Cardiac fibroblast (primary cell): ENCODE measurements at regions not wholly inside any gene's neighbourhood (a gene's known extent, or its start where the extent isn't known, plus 50 kb on each side); places are given as distances from the start of the nearest gene placed in this dataset.
"Not testable (repeated sequence)": the region's sequence is repeated elsewhere in the genome, so short reads cannot be mapped to it uniquely, and the experiment has no call there.

Source experiments
- DNase-seq, 2 donors: peaks; one replicate each; pipeline versions ENCODE4 v3.0.0 to v3.0.0-alpha.2; 2010; ENCODE audit warnings: low read depth in 2 of 2
- H3K4me3 ChIP-seq, 2 donors: replicated peaks in 1 of 2; 1 replicate in 1 of 2; 2 replicates in 1 of 2; pipeline ENCODE4 v1.5.1; 2011; ENCODE audit warnings: low read depth in 2 of 2, low read length in 2 of 2, mild to moderate bottlenecking in 2 of 2, moderate library complexity in 1 of 2
- CTCF ChIP-seq: IDR thresholded peaks from one replicate; pipeline ENCODE4 v1.5.1; 2011; ENCODE audit warnings: low read depth, mild to moderate bottlenecking, low read length, inconsistent platforms

- TF ChIP-seq CTCF: no peak
- no peak overlapping the region for H3K4me3 ChIP-seq
- no peak for DNase-seq
These were observed 1259.6 kb upstream of the TENM4 start for GRCh38 chr11:80700386-80700785.

GRCh38 chr11:80699406-80700177 is 1258.8 kb upstream of the TENM4 start:
- H3K4me3 ChIP-seq: not testable (repeated sequence)

GRCh38 chr11:80698637-80699036 is 1257.8 kb upstream of the TENM4 start:
- DNase-seq: no peak
- no peak for TF ChIP-seq CTCF
- H3K4me3 ChIP-seq: no peak overlapping the region

More at GRCh38 chr11:80699406-80700177, 1258.8 kb upstream of the TENM4 start:
- peak in 1 of 2 donors; percentile 11 for DNase-seq

- TF ChIP-seq CTCF: no peak
- no peak overlapping the region for H3K4me3 ChIP-seq
- no peak for DNase-seq
These were observed 1253.6 kb upstream of the TENM4 start for GRCh38 chr11:80694385-80694784.

GRCh38 chr11:80687941-80688340 is 1247.1 kb upstream of the TENM4 start:
- DNase-seq: no peak
- no peak overlapping the region for H3K4me3 ChIP-seq
- TF ChIP-seq CTCF: no peak

- TF ChIP-seq CTCF: no peak
- DNase-seq: no peak
- H3K4me3 ChIP-seq: no peak overlapping the region
These were observed 1246.1 kb upstream of the TENM4 start for GRCh38 chr11:80686889-80687288.

GRCh38 chr11:80673566-80673965 is 1232.7 kb upstream of the TENM4 start:
- no peak for TF ChIP-seq CTCF
- no peak overlapping the region for H3K4me3 ChIP-seq
- DNase-seq: peak in 1 of 2 donors; percentile 2
